Midbrain (tissue), 1 donor: ENCODE measurements at regions not wholly inside any gene's neighbourhood (a gene's known extent, or its start where the extent isn't known, plus 50 kb on each side); places are given as distances from the start of the nearest gene placed in this dataset.

Experiments
- DNase-seq: peaks from one replicate; lab custom pipeline; 2025; lab: John Stamatoyannopoulos, UW

DNA sequence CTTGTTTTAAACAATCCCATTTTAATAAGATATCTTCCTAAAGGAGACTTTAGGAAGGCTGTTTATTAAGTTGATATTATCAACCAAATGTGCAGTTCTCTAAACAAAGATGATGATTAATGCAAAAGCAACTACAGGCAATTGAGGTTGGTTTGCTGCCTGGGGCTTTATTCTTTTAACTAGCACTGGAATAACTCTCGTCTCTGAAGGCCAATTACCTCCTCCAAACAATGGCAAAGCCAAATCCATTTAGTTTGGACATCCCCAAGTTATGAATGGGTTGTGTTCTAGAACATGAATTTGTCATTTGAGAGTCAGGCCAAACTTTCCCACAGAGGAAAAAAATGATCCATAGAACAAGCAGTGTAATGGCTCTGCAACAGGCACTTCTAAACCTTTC lies 114.1 kb downstream of the SLC16A9 start:
- DNase-seq, result no peak

GRCh38 chr10:59593768-59594167 lies 115.9 kb downstream of the SLC16A9 start:
- DNase-seq, result no peak

DNA sequence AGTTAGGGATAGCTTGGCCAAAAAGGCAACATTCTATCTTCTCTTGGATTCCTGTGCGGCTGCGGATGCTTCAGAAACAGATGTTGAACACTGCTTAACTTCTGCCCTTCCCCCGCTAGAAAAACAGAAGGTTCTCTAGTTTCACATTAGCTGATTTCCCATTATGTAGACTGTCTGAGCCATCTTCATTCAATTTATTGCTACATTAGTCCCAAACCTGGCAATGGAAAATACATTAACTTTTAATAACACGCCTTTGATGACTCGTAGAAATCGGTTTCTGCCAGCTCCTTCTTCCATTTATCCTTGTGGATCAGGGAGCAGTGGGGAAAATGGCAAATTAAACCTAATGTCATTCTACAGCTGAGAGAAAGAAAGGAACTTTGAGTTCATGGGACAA lies 119.9 kb downstream of the SLC16A9 start:
- DNase-seq, result no peak

DNA sequence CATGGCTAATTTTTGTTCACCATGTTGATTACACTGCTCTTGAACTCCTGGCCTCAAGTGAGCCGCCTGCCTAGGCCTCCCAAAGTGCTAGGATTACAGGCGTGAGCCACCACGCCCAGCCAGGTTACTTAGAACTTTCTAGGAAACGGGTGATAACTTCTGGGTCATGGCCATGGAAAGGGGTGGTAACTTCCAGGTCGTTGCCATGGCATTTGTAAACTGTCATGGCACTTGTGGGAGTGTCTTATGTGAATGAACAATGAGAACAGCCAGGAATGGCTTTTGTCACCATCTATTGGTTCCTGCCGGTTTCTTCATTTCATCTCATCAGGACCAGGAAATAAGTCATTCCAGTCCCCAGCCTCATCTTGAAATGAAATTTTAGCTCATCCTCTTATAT lies 120.9 kb downstream of the SLC16A9 start:
- DNase-seq, result no peak

DNA sequence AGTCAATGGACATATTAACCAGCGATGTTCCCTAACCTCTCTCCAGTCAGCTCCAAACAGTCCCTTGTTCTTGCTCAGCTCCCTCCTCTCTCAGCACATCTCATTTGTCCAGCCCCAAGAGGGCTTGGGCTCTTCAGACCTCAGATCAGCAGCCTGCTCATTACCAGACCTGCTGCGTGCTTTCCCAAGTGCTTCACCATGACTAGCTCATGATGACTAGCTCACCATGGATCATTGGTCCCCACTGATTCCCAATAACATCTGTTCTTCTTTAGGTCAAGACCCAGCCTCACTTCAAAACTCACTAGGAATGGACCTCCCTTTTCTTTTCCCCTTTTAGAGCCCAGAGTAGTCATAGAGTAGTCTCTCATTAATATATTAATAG lies 121.9 kb downstream of the SLC16A9 start:
- no peak for DNase-seq

- no peak for DNase-seq
Measured at GRCh38 chr10:59587083-59587755, 122.4 kb downstream of the SLC16A9 start.

GRCh38 chr10:59586407-59586891 lies 123.2 kb downstream of the SLC16A9 start:
- DNase-seq, result peak; percentile 33

- DNase-seq, result peak; percentile 78
Measured at GRCh38 chr10:59585046-59585700, 124.5 kb downstream of the SLC16A9 start.

GRCh38 chr10:59582780-59583179 lies 126.9 kb downstream of the SLC16A9 start:
- no peak for DNase-seq

DNA sequence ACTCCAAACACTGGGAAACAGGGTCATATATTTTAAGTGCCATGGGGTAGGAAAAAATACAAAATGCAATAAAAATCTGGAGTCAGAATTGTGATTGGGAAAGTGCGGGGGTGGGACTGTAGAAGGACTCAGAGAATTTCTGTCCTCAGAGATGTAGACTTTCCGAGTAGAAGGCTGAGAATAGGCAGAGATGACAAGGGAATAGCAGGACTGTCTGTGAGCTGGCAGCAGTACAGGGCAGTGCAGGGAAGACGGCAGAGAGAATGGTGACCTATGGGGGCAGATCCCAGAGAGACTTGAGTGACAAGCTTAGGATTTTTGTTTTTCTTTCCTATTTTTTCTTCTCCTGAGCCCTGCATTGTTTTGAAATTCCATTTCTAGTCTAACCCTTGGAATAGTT lies 127.6 kb downstream of the SLC16A9 start:
- peak; percentile 5 for DNase-seq

GRCh38 chr10:59580026-59580863 lies 129.4 kb downstream of the SLC16A9 start:
- DNase-seq, result peak; percentile 74

DNA sequence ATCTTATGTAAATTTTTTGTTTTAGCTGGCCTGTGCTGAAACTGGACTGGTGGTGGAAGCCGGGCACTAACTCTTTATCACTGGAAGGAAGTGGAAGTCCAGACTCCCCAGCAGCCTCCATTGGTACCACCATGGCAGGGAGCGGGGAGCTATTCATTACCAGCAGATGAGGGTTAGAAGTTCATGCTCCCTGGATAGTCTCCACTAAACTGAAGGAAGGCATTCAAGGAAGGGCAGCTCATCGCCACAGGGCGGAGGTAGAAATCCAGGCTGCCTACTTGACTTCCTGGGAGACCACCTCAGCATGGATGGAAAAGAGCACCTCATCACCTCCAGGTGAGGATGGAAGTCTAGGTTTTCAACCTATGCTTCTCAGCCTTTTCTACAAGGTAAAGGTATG lies 130.9 kb downstream of the SLC16A9 start:
- no peak for DNase-seq

GRCh38 chr10:59577984-59578383 lies 131.7 kb downstream of the SLC16A9 start:
- no peak for DNase-seq

DNA sequence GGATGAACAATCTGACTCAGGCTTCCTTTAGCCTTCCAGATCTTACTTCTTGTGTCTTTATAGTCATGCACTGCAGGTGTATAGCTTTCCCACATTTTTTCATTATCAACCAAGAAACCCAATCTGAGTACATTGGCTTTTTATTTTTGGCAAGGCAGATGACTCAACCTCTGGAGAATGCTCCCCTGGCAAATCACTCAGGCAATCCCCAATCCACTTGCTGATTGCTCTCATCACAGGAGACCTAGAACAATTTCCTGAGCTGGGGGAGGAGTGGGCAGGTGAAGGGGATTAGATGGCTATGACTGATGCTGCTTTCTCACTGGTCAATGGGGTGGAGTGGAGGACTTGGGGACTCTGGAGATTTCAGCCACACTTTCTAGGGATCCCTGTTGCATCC lies 134.4 kb downstream of the SLC16A9 start:
- DNase-seq, result no peak

DNA sequence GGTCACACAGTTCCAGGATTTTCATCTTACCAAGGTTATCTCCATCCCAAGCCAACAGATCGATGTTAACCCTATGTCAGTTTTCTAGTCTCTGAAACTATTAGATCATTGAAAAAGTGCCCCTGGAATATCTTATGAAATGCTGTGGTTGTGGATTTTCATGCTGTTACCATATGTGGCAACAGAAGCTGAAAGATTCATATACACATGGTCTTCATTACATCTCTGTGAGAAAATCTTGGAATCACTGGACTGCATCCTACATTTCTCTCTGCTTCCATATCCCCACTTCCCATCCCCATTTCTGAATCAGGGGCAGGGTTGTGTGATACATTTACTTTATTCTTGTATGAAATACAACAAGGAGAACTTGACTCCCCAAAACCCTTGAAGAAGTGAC lies 146.1 kb downstream of the SLC16A9 start:
- DNase-seq, result no peak

DNA sequence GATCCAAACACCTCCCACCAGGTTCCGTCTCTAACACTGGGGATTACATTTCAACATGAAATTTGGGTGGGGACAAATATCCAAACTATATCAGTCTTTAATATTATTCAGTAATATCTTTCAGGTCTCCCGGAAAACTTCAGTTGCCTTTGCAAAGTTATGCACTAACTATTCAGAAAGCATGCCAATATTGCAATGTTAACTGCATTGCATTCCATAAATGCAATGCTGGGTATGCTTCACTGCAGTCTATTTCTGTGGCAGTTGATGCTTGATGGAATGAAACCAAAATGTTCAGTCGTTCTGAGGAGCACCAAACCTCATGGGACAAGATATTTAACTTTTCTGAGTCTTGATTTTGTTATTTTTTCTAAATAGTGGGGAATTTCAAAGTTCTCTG lies 147.5 kb downstream of the SLC16A9 start:
- DNase-seq, result no peak

- DNase-seq, result no peak
Measured at GRCh38 chr10:59561477-59562121, 148.1 kb downstream of the SLC16A9 start.

GRCh38 chr10:59560990-59561389 lies 148.7 kb downstream of the SLC16A9 start:
- DNase-seq, result no peak

- no peak for DNase-seq
Measured at GRCh38 chr10:59560161-59560560, 149.5 kb downstream of the SLC16A9 start.

DNA sequence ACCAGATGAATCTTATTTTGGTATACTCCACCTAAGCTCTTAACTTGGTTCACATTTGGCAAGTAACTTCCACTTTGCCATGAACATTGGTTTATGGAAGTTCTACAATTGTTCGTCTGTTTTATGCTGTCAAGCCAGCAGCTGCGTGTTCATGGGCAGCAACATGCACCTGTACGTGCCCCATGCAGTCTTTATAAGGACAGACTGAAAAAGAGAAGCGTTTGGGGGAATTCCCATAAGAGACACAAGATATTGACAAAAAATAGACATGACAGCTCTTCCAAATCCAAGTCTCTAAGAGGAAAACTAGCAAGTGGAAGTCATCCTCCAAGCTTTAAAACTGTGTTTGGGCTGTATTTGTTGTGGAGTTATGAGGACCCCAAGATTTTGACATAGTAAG lies 151.6 kb downstream of the SLC16A9 start:
- no peak for DNase-seq

DNA sequence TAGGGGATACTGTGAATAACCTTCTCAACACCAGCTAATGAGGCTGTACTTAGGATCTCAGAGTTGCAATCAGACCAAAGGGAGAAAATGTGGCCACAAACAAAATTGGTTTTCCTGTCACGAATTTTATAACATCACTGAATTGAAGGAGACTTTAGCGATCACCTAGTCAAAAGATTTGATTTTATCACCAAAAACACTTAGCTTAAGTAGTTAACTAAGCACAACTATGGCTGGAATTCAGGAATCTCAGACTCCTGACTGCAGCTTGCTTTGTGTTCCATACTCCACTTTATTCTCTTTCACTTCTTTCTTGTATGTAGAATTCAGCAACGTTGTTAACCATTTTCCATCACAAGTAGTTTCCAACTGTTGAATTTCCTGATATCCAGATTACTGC lies 152.0 kb downstream of the SLC16A9 start:
- DNase-seq, result no peak

- DNase-seq, result no peak
Measured at GRCh38 chr10:59557052-59557451, 152.6 kb downstream of the SLC16A9 start.
